Ovary (tissue), 7 donors: ENCODE measurements at regions not wholly inside any gene's neighbourhood (a gene's known extent, or its start where the extent isn't known, plus 50 kb on each side); places are given as distances from the start of the nearest gene placed in this dataset.

Experiments
- DNase-seq, 5 donors: peaks; one replicate each; pipeline ENCODE4 v3.0.0-alpha.2; 2019 to 2020
- H3K27ac ChIP-seq, 2 donors: fragments of 200-600 bp; one replicate each; pipeline versions ENCODE4 v1.5.1 to v1.8.0; 2019 to 2022
- H3K27me3 ChIP-seq: fragments of 200-600 bp; one replicate; pipeline ENCODE4 v1.8.0; 2022
- H3K36me3 ChIP-seq: fragments of 200-600 bp; sonication (generic); one replicate; pipeline ENCODE4 v1.5.1; 2019
- H3K4me1 ChIP-seq: one replicate; pipeline ENCODE4 v1.8.1; 2013; ENCODE audit warnings: mild to moderate bottlenecking, moderate library complexity; ENCODE audit not compliant: insufficient read depth
- H3K4me3 ChIP-seq: fragments of 200-600 bp; sonication (generic); one replicate; pipeline ENCODE4 v1.5.1; 2017
- H3K9me3 ChIP-seq, 2 donors: fragments of 200-600 bp in 1 of 2; sonication (generic) in 1 of 2; one replicate each; pipeline versions ENCODE4 v1.5.1 to v1.8.1; 2013 to 2019; ENCODE audit warnings: mild to moderate bottlenecking in 1 of 2, moderate library complexity in 1 of 2
- CTCF ChIP-seq, 3 donors: fragments of 450-650 bp in 2 of 3; fragments of 200-600 bp in 1 of 3; IDR thresholded peaks; one replicate each; pipeline versions ENCODE4 v1.5.1 to v1.8.0; 2016 to 2022; ENCODE audit warnings: antibody characterized with exemption in 3 of 3, mild to moderate bottlenecking in 1 of 3
- EP300 ChIP-seq: sonication (generic); formaldehyde crosslinking; IDR thresholded peaks from one replicate; pipeline ENCODE4 v1.6.1; 2017; ENCODE audit warnings: antibody characterized with exemption
- POLR2A ChIP-seq: fragments of 450-650 bp; IDR thresholded peaks from one replicate; pipeline ENCODE4 v1.6.1; 2017; ENCODE audit warnings: antibody characterized with exemption, mild to moderate bottlenecking, moderate library complexity
- WGBS, 3 donors: extraction: QIAGEN DNeasy Blood & Tissue Kit in 1 of 3; methylation state at CpG; one replicate each; pipeline versions ENCODE4 v1.1.5 to v1.1.7; 2013 to 2017; 5-methylcytosine and 5-hydroxymethylcytosine counted together
- intact Hi-C, 4 donors: fragments of 100-400 bp; cut with DNase I; formaldehyde crosslinking; loops; one replicate each; pipeline versions ENCODE4 v1.11.0 to v1.15.1; 2022 to 2023
- donor health status: DM: no; HTN: no; CAD: no; lungs with moderate emphysema.
- donor health status: DM: no; HTN: no; CAD: no.
- donor health status: Bipolar disorder and iron deficiency.
- donor health status: DM: no; HTN: no; CAD: no.
- donor health status: DM: yes; HTN: yes; CAD: no.

- no peaks in the 10 kb centered on the region for H3K4me1 ChIP-seq
Measured at GRCh38 chr2:198448789-198449188, 644.4 kb downstream of the PLCL1 start.

DNA sequence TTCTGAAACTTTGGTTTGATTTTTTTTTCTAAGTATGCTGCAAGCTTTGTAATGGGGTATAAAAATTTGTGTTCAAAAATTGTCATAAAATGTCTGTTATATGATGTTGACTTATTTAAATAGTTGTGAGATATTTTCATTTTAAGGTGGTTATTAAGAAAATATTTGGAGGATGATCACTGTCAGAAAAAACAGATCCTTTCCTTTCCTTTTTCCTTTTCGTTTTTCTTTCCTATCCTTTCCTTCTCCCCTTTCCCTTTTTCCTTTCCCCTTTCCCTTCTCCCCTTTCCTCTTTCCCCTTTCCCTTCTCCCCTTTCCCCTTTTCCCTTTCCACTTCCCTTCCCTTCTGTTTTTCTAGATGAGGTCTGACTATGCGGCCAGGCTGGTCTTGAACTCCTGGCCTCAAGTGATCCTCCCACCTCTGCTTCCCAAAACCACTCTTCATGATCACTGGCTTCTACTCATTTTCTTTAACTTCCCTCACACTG is 640.5 kb downstream of the PLCL1 start:
- WGBS, 3 donors: 79 to 85% (median 81%) methylated on average over 2 of the region's 2 CpGs
- H3K4me3 ChIP-seq: no peak overlapping the region
- TF ChIP-seq POLR2A (no peak), EP300 (no peak), CTCF (IDR thresholded peaks at IDR 0.05) (no peak)
- intact Hi-C loops: no loop called here
- DNase-seq: no peak
- H3K4me1 ChIP-seq: no peaks in the 10 kb centered on the region
- no peaks in the 10 kb centered on the region for H3K9me3 ChIP-seq
- H3K27ac ChIP-seq: no peak overlapping the region
- H3K36me3 ChIP-seq: no peaks in the 10 kb centered on the region
- H3K27me3 ChIP-seq: no peaks in the 10 kb centered on the region

More at GRCh38 chr2:198448789-198449188, 644.4 kb downstream of the PLCL1 start:
- Histone ChIP-seq H3K27ac (no peak overlapping the region), H3K36me3 (no peaks in the 10 kb centered on the region), H3K4me3 (no peak overlapping the region), H3K27me3 (no peaks in the 10 kb centered on the region), H3K9me3 (no peaks in the 10 kb centered on the region)
- TF ChIP-seq CTCF (IDR thresholded peaks at IDR 0.05): no peak
- no peak for TF ChIP-seq EP300
- no peak for TF ChIP-seq POLR2A
- intact Hi-C loops: no loop called here
- WGBS, 3 donors: 75 to 89% (median 82%) methylated on average over 1 of the region's 1 CpG
- DNase-seq: no peak

DNA sequence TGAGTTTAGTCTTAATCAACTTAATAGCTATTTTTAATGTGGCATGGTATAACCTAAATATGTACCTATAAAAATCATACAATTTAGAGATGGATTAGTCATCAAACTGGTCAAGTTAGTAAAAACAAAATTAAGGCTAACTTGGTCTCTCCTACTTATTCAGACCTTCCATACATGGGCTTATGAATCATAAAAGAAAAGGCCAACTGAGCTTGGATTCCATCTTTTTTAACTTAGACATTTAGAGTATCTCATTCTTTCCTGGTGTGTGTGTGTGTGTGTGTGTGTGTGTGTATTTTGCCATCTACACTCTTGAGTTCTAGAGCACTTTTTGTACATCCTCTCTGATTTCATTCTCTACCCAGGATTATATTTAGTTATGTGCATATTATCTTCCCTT is 637.5 kb downstream of the PLCL1 start:
- no peaks in the 10 kb centered on the region for H3K9me3 ChIP-seq
- TF ChIP-seq CTCF (IDR thresholded peaks at IDR 0.05) (no peak), POLR2A (no peak), EP300 (no peak)
- no peaks in the 10 kb centered on the region for H3K4me1 ChIP-seq
- no peaks in the 10 kb centered on the region for H3K36me3 ChIP-seq
- no peak overlapping the region for H3K27ac ChIP-seq
- intact Hi-C loops: no loop called here
- DNase-seq: no peak
- H3K27me3 ChIP-seq: no peaks in the 10 kb centered on the region
- H3K4me3 ChIP-seq: no peak overlapping the region

DNA sequence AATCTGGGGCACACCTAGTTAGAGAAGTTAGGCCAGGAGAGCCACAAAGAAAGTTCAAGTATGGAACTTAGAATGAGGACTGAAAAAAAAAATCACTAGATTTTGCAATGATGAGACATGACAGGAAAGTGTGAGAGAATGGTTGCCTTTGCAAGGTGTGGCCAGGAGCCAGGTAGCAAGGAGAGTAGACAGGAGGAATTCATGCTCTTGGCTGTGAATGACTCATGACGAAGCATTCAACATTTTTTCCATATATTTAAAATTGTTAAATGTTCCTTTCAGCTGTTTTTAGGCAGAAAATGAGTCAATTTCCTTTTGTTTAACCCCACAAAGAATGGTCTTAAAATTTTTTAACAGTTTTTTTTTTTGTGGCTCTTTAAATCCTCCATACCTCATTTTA is 636.9 kb downstream of the PLCL1 start:
- Histone ChIP-seq H3K27ac (no peak overlapping the region), H3K27me3 (no peaks in the 10 kb centered on the region), H3K36me3 (no peaks in the 10 kb centered on the region), H3K4me1 (no peaks in the 10 kb centered on the region), H3K4me3 (no peak overlapping the region), H3K9me3 (no peaks in the 10 kb centered on the region)
- TF ChIP-seq POLR2A: no peak
- no peak for DNase-seq
- WGBS, 3 donors: 73 to 88% (median 80%) methylated on average over 1 of the region's 1 CpG
- intact Hi-C loops: no loop called here

DNA sequence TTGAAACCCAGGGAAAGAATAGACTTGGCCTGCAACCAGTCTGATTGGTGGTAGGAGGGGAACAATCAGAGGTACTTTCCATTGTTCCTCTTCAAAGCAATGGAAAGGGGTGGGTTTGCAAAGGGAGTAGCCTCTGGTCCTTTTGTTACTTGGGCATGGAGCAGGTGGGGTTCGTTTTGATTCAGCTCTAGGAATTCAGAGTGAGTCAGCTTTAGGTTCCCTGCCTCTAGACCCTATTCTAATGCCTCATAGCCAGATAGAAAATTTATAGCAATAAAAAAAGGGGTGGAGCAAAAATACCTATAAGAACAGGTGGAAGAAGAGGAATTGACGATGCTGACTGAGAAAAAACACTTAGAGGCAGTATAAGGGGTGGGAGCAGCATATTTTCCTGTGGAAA is 636.4 kb downstream of the PLCL1 start:
- no peak for DNase-seq
- Histone ChIP-seq H3K27ac (no peak overlapping the region), H3K36me3 (no peaks in the 10 kb centered on the region), H3K9me3 (no peaks in the 10 kb centered on the region), H3K4me1 (no peaks in the 10 kb centered on the region), H3K4me3 (no peak overlapping the region), H3K27me3 (no peaks in the 10 kb centered on the region)
- TF ChIP-seq EP300 (no peak), POLR2A (no peak), CTCF (IDR thresholded peaks at IDR 0.05) (no peak)
- intact Hi-C loops: no loop called here
- WGBS, 3 donors: 54 to 69% (median 57%) methylated on average over 2 of the region's 2 CpGs
